ENCODE measurements at regions not wholly inside any gene's neighbourhood (a gene's known extent, or its start where the extent isn't known, plus 50 kb on each side); places are given as distances from the start of the nearest gene placed in this dataset.

- TF ChIP-seq EZH2phosphoT487 (IDR thresholded peaks at IDR 0.05; ENCODE audit: borderline replicate concordance, low read length), result no peak
- no peak for TF ChIP-seq CTCF (IDR thresholded peaks at IDR 0.05; ENCODE audit: low read depth, low read length, poor library complexity, severe bottlenecking)
Measured at GRCh38 chr3:13164893-13165492, 91.8 kb upstream of the IQSEC1 start.
